HG02798 (cell line): ENCODE measurements at regions not wholly inside any gene's neighbourhood (a gene's known extent, or its start where the extent isn't known, plus 50 kb on each side); places are given as distances from the start of the nearest gene placed in this dataset.

Experiments used
- ATAC-seq: cut with Tn5 transposase; IDR thresholded peaks from one replicate; pipeline ENCODE4 v1.9.1; 2021; ENCODE audit warnings: mild to moderate bottlenecking; ENCODE audit not compliant: unreplicated experiment, poor library complexity

- ATAC-seq: no peak
Measured at GRCh38 chr4:123825596-123826291, 429.1 kb downstream of the SPRY1 start.

GRCh38 chr4:123826896-123827295, 430.3 kb downstream of the SPRY1 start:
- ATAC-seq: no peak

- no peak for ATAC-seq
Measured at GRCh38 chr4:123827511-123827910, 430.9 kb downstream of the SPRY1 start.

- no peak for ATAC-seq
Measured at GRCh38 chr4:123830930-123831329, 434.3 kb downstream of the SPRY1 start.

GRCh38 chr4:123832173-123833026, 435.8 kb downstream of the SPRY1 start:
- no peak for ATAC-seq

GRCh38 chr4:123833171-123833643, 436.6 kb downstream of the SPRY1 start:
- no peak for ATAC-seq

- no peak for ATAC-seq
Measured at GRCh38 chr4:123835831-123836590, 439.4 kb downstream of the SPRY1 start.

GRCh38 chr4:123836851-123837595, 440.4 kb downstream of the SPRY1 start:
- no peak for ATAC-seq

- ATAC-seq: no peak
Measured at GRCh38 chr4:123838474-123838873, 441.9 kb downstream of the SPRY1 start.

- no peak for ATAC-seq
Measured at GRCh38 chr4:123840197-123840596, 443.6 kb downstream of the SPRY1 start.

GRCh38 chr4:123841447-123842121, 445.0 kb downstream of the SPRY1 start:
- ATAC-seq: no peak

GRCh38 chr4:123843137-123843536, 446.5 kb downstream of the SPRY1 start:
- no peak for ATAC-seq

GRCh38 chr4:123844374-123844773, 447.8 kb downstream of the SPRY1 start:
- no peak for ATAC-seq

GRCh38 chr4:123846092-123846491, 449.5 kb downstream of the SPRY1 start:
- ATAC-seq: no peak

GRCh38 chr4:123846561-123846960, 450.0 kb downstream of the SPRY1 start:
- no peak for ATAC-seq

GRCh38 chr4:123848606-123849005, 452.0 kb downstream of the SPRY1 start:
- ATAC-seq: no peak

GRCh38 chr4:123849495-123849894, 452.9 kb downstream of the SPRY1 start:
- no peak for ATAC-seq

GRCh38 chr4:123851521-123851920, 454.9 kb downstream of the SPRY1 start:
- ATAC-seq: no peak

- no peak for ATAC-seq
Measured at GRCh38 chr4:123853651-123854050, 457.1 kb downstream of the SPRY1 start.
